ENCODE measurements at regions not wholly inside any gene's neighbourhood (a gene's known extent, or its start where the extent isn't known, plus 50 kb on each side); places are given as distances from the start of the nearest gene placed in this dataset.

DNA sequence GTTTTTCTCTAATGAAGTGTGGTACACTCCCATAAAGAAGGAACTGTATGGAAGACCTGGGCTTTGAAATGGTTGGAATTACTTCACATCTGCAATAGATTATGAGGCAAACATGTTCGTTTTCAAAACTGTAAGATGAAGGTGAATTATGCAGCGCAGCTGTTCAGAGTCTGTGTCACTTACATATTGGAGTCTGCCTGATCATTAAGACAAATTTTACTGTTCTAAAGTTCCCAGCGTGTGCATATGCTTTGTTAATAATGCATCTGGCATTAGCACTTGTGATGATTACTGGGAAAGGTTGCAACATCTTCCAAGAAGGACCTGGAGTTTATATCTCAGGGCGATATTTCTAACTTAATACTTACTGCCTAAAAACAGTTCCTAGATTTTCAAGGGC is 255.2 kb upstream of the ZC3H12C start:
- TF ChIP-seq REST (IDR thresholded peaks at IDR 0.05; ENCODE audit: low read depth) (no peak), RAD21 (IDR thresholded peaks at IDR 0.05; ENCODE audit: low read depth) (no peak), CEBPB (IDR thresholded peaks at IDR 0.05) (no peak), FOXM1 (IDR thresholded peaks at IDR 0.05; ENCODE audit: borderline replicate concordance, low read depth) (no peak), CREB1 (IDR thresholded peaks at IDR 0.05; ENCODE audit: low read depth) (no peak), YY1 (IDR thresholded peaks at IDR 0.05; ENCODE audit: low read depth) (no peak), MAX (IDR thresholded peaks at IDR 0.05) (no peak), ZBTB7A (IDR thresholded peaks at IDR 0.05; ENCODE audit: low read depth) (no peak), EP300 (IDR thresholded peaks at IDR 0.05; ENCODE audit: borderline replicate concordance) (no peak), NFIC (IDR thresholded peaks at IDR 0.05) (no peak), TCF12 (IDR thresholded peaks at IDR 0.05; ENCODE audit: low read depth) (no peak), EGR1 (IDR thresholded peaks at IDR 0.05) (no peak), TEAD4 (IDR thresholded peaks at IDR 0.05) (no peak), TAF1 (IDR thresholded peaks at IDR 0.05; ENCODE audit: low read depth) (no peak)
- TF ChIP-seq, protein P1, sequence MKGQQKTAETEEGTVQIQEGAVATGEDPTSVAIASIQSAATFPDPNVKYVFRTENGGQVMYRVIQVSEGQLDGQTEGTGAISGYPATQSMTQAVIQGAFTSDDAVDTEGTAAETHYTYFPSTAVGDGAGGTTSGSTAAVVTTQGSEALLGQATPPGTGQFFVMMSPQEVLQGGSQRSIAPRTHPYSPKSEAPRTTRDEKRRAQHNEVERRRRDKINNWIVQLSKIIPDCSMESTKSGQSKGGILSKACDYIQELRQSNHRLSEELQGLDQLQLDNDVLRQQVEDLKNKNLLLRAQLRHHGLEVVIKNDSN (IDR thresholded peaks at IDR 0.05) = no peak

- TF ChIP-seq REST (IDR thresholded peaks at IDR 0.05; ENCODE audit: low read depth) (no peak), RAD21 (IDR thresholded peaks at IDR 0.05; ENCODE audit: low read depth) (no peak), TCF12 (IDR thresholded peaks at IDR 0.05; ENCODE audit: low read depth) (no peak), FOXM1 (IDR thresholded peaks at IDR 0.05; ENCODE audit: borderline replicate concordance, low read depth) (no peak), EGR1 (IDR thresholded peaks at IDR 0.05) (no peak), CREB1 (IDR thresholded peaks at IDR 0.05; ENCODE audit: low read depth) (no peak), EP300 (IDR thresholded peaks at IDR 0.05; ENCODE audit: borderline replicate concordance) (no peak)
Measured at GRCh38 chr11:109845437-109845836, 247.8 kb upstream of the ZC3H12C start.

DNA sequence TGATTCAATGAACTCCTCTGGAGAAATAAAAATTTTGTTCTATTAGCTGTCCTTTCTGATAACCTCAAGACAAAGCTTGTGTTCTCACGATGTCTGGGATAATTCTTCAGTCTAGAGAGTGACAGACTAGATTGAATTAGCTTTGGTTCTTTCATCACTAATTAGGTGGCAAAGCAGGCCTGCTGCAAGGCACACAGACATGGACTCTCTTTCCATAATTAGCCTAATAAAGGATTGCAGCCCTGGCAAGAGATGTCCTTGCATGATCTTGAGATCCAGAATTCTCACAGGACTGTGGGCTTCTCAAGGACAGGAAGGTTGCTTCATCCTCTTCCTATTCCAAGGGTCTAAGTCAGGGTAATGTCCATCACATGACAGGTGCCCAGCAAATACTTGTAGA is 245.6 kb upstream of the ZC3H12C start:
- no peak for TF ChIP-seq REST (IDR thresholded peaks at IDR 0.05; ENCODE audit: low read depth)
- no peak for TF ChIP-seq TCF12 (IDR thresholded peaks at IDR 0.05; ENCODE audit: low read depth)
- TF ChIP-seq CREB1 (IDR thresholded peaks at IDR 0.05; ENCODE audit: low read depth) = no peak
- no peak for TF ChIP-seq ZBTB7A (IDR thresholded peaks at IDR 0.05; ENCODE audit: low read depth)
- TF ChIP-seq EP300 (IDR thresholded peaks at IDR 0.05; ENCODE audit: borderline replicate concordance) = no peak
- TF ChIP-seq FOXM1 (IDR thresholded peaks at IDR 0.05; ENCODE audit: borderline replicate concordance, low read depth) = no peak
- TF ChIP-seq EGR1 (IDR thresholded peaks at IDR 0.05) = no peak
- no peak for TF ChIP-seq RAD21 (IDR thresholded peaks at IDR 0.05; ENCODE audit: low read depth)
- no peak for TF ChIP-seq TEAD4 (IDR thresholded peaks at IDR 0.05)

DNA sequence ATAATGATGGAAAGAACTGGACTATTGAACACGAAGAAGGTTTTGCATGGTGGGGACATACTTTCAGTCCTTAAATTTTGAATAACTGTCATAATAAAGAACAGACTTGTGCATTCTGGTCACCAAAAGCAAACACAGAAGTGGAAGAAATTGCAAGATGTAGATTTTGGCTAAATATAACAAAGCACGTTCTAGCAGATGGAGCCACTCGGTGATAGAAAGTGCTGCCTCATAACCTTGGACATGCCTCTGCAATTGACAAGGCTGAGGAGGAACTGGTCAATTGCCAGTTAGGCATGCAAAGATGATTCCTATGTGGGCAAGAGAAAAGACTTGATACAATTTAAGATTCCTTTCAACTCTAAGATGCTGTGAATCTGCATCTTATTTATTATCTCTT is 244.1 kb upstream of the ZC3H12C start:
- TF ChIP-seq NFIC (IDR thresholded peaks at IDR 0.05) (no peak), EP300 (IDR thresholded peaks at IDR 0.05; ENCODE audit: borderline replicate concordance) (no peak), TAF1 (IDR thresholded peaks at IDR 0.05; ENCODE audit: low read depth) (no peak), ZBTB7A (IDR thresholded peaks at IDR 0.05; ENCODE audit: low read depth) (no peak), EGR1 (IDR thresholded peaks at IDR 0.05) (no peak), CEBPB (IDR thresholded peaks at IDR 0.05) (no peak), CREB1 (IDR thresholded peaks at IDR 0.05; ENCODE audit: low read depth) (no peak), TEAD4 (IDR thresholded peaks at IDR 0.05) (no peak), YY1 (IDR thresholded peaks at IDR 0.05; ENCODE audit: low read depth) (no peak), RAD21 (IDR thresholded peaks at IDR 0.05; ENCODE audit: low read depth) (no peak)

GRCh38 chr11:109849946-109850345 is 243.2 kb upstream of the ZC3H12C start:
- TF ChIP-seq TEAD4 (IDR thresholded peaks at IDR 0.05) = no peak
- TF ChIP-seq TAF1 (IDR thresholded peaks at IDR 0.05; ENCODE audit: low read depth) = no peak
- TF ChIP-seq ZBTB7A (IDR thresholded peaks at IDR 0.05; ENCODE audit: low read depth) = no peak
- TF ChIP-seq RAD21 (IDR thresholded peaks at IDR 0.05; ENCODE audit: low read depth) = no peak

Data from Ishikawa (cell line).